A673 (cell line): ENCODE measurements at regions not wholly inside any gene's neighbourhood (a gene's known extent, or its start where the extent isn't known, plus 50 kb on each side); places are given as distances from the start of the nearest gene placed in this dataset.

ENCODE experiments used
- EZH2 ChIP-seq: fragments of 200-600 bp; sonication (generic); IDR thresholded peaks from 2 replicates; pipeline ENCODE4 v1.6.1; 2017; ENCODE audit warnings: borderline replicate concordance, low read depth, mild to moderate bottlenecking, mixed read lengths, antibody characterized with exemption, low read length; ENCODE audit not compliant: poor library complexity, severe bottlenecking
- TF ChIP-seq, protein P1 (sequence below): fragments of 300-800, 200-600 bp; sonication (generic); conservative IDR thresholded peaks from 2 replicates; pipeline ENCODE4 v1.5.1; 2017; ENCODE audit warnings: low read depth, mild to moderate bottlenecking, antibody characterized with exemption, low read length, moderate library complexity, mixed read lengths

- TF ChIP-seq, protein P1, sequence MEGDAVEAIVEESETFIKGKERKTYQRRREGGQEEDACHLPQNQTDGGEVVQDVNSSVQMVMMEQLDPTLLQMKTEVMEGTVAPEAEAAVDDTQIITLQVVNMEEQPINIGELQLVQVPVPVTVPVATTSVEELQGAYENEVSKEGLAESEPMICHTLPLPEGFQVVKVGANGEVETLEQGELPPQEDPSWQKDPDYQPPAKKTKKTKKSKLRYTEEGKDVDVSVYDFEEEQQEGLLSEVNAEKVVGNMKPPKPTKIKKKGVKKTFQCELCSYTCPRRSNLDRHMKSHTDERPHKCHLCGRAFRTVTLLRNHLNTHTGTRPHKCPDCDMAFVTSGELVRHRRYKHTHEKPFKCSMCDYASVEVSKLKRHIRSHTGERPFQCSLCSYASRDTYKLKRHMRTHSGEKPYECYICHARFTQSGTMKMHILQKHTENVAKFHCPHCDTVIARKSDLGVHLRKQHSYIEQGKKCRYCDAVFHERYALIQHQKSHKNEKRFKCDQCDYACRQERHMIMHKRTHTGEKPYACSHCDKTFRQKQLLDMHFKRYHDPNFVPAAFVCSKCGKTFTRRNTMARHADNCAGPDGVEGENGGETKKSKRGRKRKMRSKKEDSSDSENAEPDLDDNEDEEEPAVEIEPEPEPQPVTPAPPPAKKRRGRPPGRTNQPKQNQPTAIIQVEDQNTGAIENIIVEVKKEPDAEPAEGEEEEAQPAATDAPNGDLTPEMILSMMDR, result peak; percentile 80
- TF ChIP-seq EZH2, result no peak
Observed at GRCh38 chr11:134592391-134592990, 180.4 kb upstream of the B3GAT1 start.
